Right cardiac atrium (tissue), 5 donors: ENCODE measurements at regions not wholly inside any gene's neighbourhood (a gene's known extent, or its start where the extent isn't known, plus 50 kb on each side); places are given as distances from the start of the nearest gene placed in this dataset.
A peak's percentile ranks its signal among the peaks of the same experiment; 100 is the strongest.

ENCODE experiments used
- ATAC-seq, 2 donors: fragments of 200-7000 bp; cut with Tn5 transposase; one replicate each; pipeline versions ENCODE4 v1.8.0 to v1.9.1; 2020; ENCODE audit warnings: moderate library complexity in 2 of 2, mild to moderate bottlenecking in 1 of 2
- DNase-seq, 3 donors: peaks; one replicate each; pipeline ENCODE4 v3.0.0-alpha.2; 2020
- H3K27ac ChIP-seq: one replicate; pipeline ENCODE4 v1.5.1; 2013; ENCODE audit warnings: mild to moderate bottlenecking, low read length, control low read depth, moderate library complexity
- H3K27me3 ChIP-seq: one replicate; pipeline ENCODE4 v1.6.1; 2013; ENCODE audit not compliant: control insufficient read depth, insufficient read depth
- H3K4me1 ChIP-seq: one replicate; pipeline ENCODE4 v1.6.1; 2013; ENCODE audit warnings: low read length; ENCODE audit not compliant: control insufficient read depth, insufficient read depth
- H3K4me3 ChIP-seq: one replicate; pipeline ENCODE4 v1.5.1; 2013; ENCODE audit warnings: low read length, control low read depth
- H3K9me3 ChIP-seq: one replicate; pipeline ENCODE4 v1.6.1; 2013; ENCODE audit warnings: low read length; ENCODE audit not compliant: control insufficient read depth
- WGBS: extraction: QIAGEN DNeasy Blood & Tissue Kit; methylation state at CpG from one replicate; pipeline ENCODE4 v1.1.7; 2013; 5-methylcytosine and 5-hydroxymethylcytosine counted together
- intact Hi-C, 4 donors: fragments of 100-400 bp; cut with DNase I; formaldehyde crosslinking; loops; one replicate each; pipeline versions ENCODE4 v1.11.0 to v1.14.0; 2022 to 2023
- donor health status: healthy with polysubstance abuse.
- donor health status: DM: no; HTN: yes; CAD: no.
- donor health status: DM: no; HTN: no; CAD: no.
- donor health status: DM: no; HTN: yes; CAD: no; lungs with severe emphysema.
- donor health status: DM: yes; HTN: yes; CAD: no.

GRCh38 chr5:72619677-72620076 is 112.5 kb upstream of the ZNF366 start:
- ATAC-seq (no peak), DNase-seq (no peak)
- WGBS: 83% methylated on average over 1 of the region's 1 CpG
- H3K9me3 ChIP-seq: no peaks in the 10 kb centered on the region
- peaks cover 3% of the 10 kb centered on the region for H3K4me1 ChIP-seq
- intact Hi-C loops: no loop called here
- H3K27me3 ChIP-seq: no peaks in the 10 kb centered on the region
- H3K27ac ChIP-seq: no peak overlapping the region
- no peak overlapping the region for H3K4me3 ChIP-seq

DNA sequence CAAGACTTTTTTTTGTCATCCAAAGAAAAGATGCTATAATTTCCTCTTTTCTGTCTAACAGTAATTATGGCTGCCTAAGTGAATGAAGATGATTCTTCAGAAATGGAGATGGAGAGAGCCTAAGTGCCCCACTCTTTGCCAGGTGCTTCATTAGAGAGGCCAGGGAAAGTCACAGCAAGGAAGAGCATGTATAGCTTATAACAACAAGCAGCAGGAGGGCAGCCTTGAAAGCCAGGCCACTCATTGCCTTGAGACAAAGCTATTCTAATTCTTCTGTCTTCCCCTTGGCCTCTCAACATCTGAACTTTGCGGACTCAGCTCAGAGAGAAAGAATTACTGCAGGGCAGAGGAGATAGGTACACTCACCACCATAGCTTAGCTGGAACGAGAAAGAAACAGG is 112.0 kb upstream of the ZNF366 start:
- Histone ChIP-seq H3K4me1 (peaks cover 3% of the 10 kb centered on the region), H3K9me3 (no peaks in the 10 kb centered on the region), H3K27ac (no peak overlapping the region), H3K4me3 (no peak overlapping the region), H3K27me3 (no peaks in the 10 kb centered on the region)
- intact Hi-C loops: no loop called here
- ATAC-seq (no peak), DNase-seq (no peak)
- WGBS: 95% methylated on average over 2 of the region's 2 CpGs

GRCh38 chr5:72618708-72619107 is 111.5 kb upstream of the ZNF366 start:
- ATAC-seq (peak in 1 of 2 donors; percentile 39), DNase-seq (no peak)
- Histone ChIP-seq H3K4me1 (peaks cover 3% of the 10 kb centered on the region), H3K27ac (no peak overlapping the region), H3K9me3 (no peaks in the 10 kb centered on the region), H3K27me3 (no peaks in the 10 kb centered on the region), H3K4me3 (no peak overlapping the region)
- intact Hi-C loops: no loop called here
- WGBS: 60% methylated on average over 4 of the region's 4 CpGs

GRCh38 chr5:72615061-72615460 is 107.9 kb upstream of the ZNF366 start:
- intact Hi-C loops: no loop called here
- no peak overlapping the region for H3K4me3 ChIP-seq

DNA sequence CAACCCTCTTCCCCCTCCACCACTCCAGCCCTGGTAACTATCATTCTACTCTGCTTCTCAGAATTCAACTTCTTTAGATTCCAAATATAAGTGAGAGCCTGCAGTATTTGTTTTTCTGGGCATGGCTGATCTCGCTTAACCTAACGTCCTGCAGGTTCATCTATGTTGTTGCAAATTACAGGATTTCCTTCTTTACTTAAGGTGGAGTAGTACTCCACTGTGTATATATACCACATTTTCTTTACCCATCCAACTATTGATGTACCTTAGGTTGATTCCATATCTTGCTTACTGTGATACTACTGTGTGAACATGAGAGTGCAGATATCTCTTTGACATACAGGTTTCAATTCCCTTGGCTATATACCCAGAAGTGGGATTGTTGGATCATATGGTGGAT is 106.3 kb upstream of the ZNF366 start:
- H3K4me1 ChIP-seq: peaks cover 1% of the 10 kb centered on the region
- H3K9me3 ChIP-seq: no peaks in the 10 kb centered on the region
- no peaks in the 10 kb centered on the region for H3K27me3 ChIP-seq
- ATAC-seq (no peak), DNase-seq (no peak)
- intact Hi-C loops: loop anchor here in 1 of 4 donors (5.0 kb wide), 1 partner anchor 204 kb away; the partner anchor contains the start of gene TNPO1
- H3K4me3 ChIP-seq: no peak overlapping the region
- no peak overlapping the region for H3K27ac ChIP-seq
- 83% methylated on average over 2 of the region's 2 CpGs for WGBS

More at GRCh38 chr5:72615061-72615460, 107.9 kb upstream of the ZNF366 start:
- DNase-seq (no peak), ATAC-seq (no peak)
- no peaks in the 10 kb centered on the region for H3K27me3 ChIP-seq
- peaks cover 1% of the 10 kb centered on the region for H3K4me1 ChIP-seq
- H3K9me3 ChIP-seq: no peaks in the 10 kb centered on the region
- H3K27ac ChIP-seq: no peak overlapping the region

DNA sequence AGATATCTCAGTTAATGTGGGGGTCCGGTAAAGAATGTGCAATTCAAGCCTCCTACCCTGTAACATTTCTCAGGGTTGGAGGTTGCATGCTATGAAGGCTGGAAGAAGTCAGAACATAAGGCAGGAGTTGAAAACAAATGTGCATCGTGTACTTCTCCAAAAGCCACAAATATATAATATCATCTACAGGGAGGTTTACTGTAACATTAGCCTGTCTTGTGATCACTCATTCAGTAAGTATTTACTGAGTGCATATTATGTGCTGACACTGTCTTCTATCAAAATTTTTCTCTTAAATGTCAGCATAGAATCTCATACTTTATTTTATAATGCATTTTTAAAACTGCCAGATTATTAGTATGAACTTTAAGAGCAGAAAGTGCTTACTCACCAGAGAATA is 105.6 kb upstream of the ZNF366 start:
- WGBS: 82% methylated on average over 2 of the region's 2 CpGs
- Histone ChIP-seq H3K4me1 (no peaks in the 10 kb centered on the region), H3K27me3 (no peaks in the 10 kb centered on the region), H3K9me3 (no peaks in the 10 kb centered on the region), H3K27ac (no peak overlapping the region), H3K4me3 (no peak overlapping the region)
- no peak for DNase-seq
- intact Hi-C loops: loop anchor here in 1 of 4 donors (5.0 kb wide), 1 partner anchor 204 kb away; the partner anchor contains the start of gene TNPO1
- ATAC-seq: no peak

DNA sequence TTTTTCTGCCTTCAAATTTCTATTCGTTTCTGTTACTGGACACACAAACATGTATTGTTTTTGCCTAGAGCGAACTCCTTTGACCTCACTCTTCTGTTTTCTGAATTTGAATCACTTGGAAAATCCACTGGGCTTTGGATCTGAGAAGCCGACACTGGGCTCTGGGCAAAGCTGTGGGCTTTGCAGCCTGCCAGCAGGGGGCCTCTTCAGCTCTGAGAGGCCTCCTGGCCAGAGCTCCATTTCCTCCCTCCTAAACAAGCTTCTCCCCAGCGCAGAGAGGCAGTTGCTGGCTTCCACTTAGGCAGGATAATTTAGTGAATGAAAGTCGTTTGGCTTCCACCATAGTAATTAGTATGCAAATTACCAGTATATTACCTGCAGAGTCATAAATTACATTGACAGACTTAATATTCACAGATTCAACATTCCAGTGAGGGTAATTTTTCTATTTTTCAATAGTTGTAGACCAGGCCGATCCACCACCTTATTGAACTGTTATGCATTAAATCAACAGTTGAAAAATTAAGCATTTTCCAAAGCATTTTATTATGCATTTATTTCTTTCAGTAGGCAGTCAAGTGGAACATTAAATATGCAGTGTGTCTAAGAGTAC is 104.0 kb upstream of the ZNF366 start:
- no peak overlapping the region for H3K4me3 ChIP-seq

DNA sequence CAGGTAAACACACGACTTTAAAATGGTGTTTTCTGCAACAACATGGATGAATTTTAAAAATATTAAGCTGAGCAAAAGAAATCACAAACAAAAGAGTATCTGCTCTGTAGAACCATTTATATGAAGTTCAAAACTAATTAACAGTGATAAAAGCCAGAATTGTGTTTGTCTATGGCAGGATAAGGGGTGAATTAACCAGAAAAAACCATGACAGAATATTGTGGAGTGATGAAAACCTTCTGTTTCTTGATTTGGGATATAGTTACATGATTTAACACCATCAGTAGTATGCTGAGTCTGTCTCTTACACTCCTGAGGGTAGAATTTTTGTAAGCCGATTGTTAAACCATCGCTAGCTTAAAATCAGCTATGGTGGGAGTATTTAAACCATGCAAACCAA is 101.7 kb upstream of the ZNF366 start:
- intact Hi-C loops: loop anchor here in 1 of 4 donors (10.0 kb wide), 1 partner anchor 206 kb away; the partner anchor contains the start of gene TNPO1
- ATAC-seq: no peak
- Histone ChIP-seq H3K9me3 (no peaks in the 10 kb centered on the region), H3K27ac (no peak overlapping the region), H3K4me1 (no peaks in the 10 kb centered on the region), H3K4me3 (no peak overlapping the region), H3K27me3 (no peaks in the 10 kb centered on the region)
- 90% methylated on average over 3 of the region's 3 CpGs for WGBS
- no peak for DNase-seq

More for the DNA sequence above, 104.0 kb upstream of the ZNF366 start:
- no peak overlapping the region for H3K27ac ChIP-seq
- WGBS: 20% methylated on average over 6 of the region's 6 CpGs
- H3K4me1 ChIP-seq: no peaks in the 10 kb centered on the region
- intact Hi-C loops: loop anchor here in 2 of 4 donors (2.0 to 5.0 kb wide), 2 partner anchors 206 kb away; partner anchors contain the start of gene TNPO1 (in 2 of the 2)
- ATAC-seq: peak; percentile 97 to 98
- H3K27me3 ChIP-seq: no peaks in the 10 kb centered on the region
- no peaks in the 10 kb centered on the region for H3K9me3 ChIP-seq
- peak; percentile 80 to 90 (median 88) for DNase-seq

- Histone ChIP-seq H3K9me3 (no peaks in the 10 kb centered on the region), H3K27me3 (no peaks in the 10 kb centered on the region), H3K4me3 (no peak overlapping the region), H3K4me1 (peaks cover 2% of the 10 kb centered on the region), H3K27ac (no peak overlapping the region)
- peak in 2 of 3 donors; percentile 63 to 74 for DNase-seq
- WGBS: 60% methylated on average over 8 of the region's 8 CpGs
- no peak for ATAC-seq
- intact Hi-C loops: loop anchor here in 1 of 4 donors (10.0 kb wide), 1 partner anchor 207 kb away; the partner anchor contains the start of gene TNPO1
These were observed 101.1 kb upstream of the ZNF366 start for GRCh38 chr5:72608297-72608696.

- WGBS: 100% methylated on average over 2 of the region's 2 CpGs
- H3K4me3 ChIP-seq: no peak overlapping the region
- ATAC-seq: no peak
- H3K27me3 ChIP-seq: no peaks in the 10 kb centered on the region
- peaks cover 2% of the 10 kb centered on the region for H3K4me1 ChIP-seq
- no peaks in the 10 kb centered on the region for H3K9me3 ChIP-seq
- H3K27ac ChIP-seq: no peak overlapping the region
- intact Hi-C loops: loop anchor here in 1 of 4 donors (10.0 kb wide), 1 partner anchor 207 kb away; the partner anchor contains the start of gene TNPO1
- DNase-seq: no peak
These were observed 100.2 kb upstream of the ZNF366 start for GRCh38 chr5:72607381-72607780.

DNA sequence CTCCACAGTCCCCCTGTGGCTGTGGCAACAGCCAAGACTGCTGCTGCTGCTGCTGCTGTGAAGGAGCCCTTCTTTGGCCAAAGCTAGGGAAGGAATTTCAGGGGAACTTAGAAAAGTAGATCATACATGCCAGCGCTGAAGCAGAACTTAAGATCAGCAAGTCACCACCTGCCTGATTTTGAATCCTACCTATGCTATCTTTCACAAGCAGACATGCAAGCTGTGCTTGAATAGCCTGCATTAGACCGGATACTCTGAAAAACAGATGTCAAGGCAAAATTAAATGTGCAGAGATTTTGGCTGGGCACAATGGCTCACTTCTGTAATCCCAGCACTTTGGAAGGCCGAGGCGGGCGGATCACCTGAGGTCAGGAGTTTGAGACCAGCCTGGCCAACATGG is 99.3 kb upstream of the ZNF366 start:
- ATAC-seq: no peak
- intact Hi-C loops: loop anchor here in 1 of 4 donors (10.0 kb wide), 1 partner anchor 208 kb away; the partner anchor contains the start of gene TNPO1
- 98% methylated on average over 5 of the region's 5 CpGs for WGBS

More for the DNA sequence above, 99.3 kb upstream of the ZNF366 start:
- Histone ChIP-seq H3K27ac (no peak overlapping the region), H3K4me3 (no peak overlapping the region), H3K27me3 (no peaks in the 10 kb centered on the region), H3K4me1 (peaks cover 2% of the 10 kb centered on the region), H3K9me3 (no peaks in the 10 kb centered on the region)
- no peak for DNase-seq
